Skeletal muscle tissue (tissue), 3 donors: ENCODE measurements at regions not wholly inside any gene's neighbourhood (a gene's known extent, or its start where the extent isn't known, plus 50 kb on each side); places are given as distances from the start of the nearest gene placed in this dataset.
"Not testable (repeated sequence)": the region's sequence is repeated elsewhere in the genome, so short reads cannot be mapped to it uniquely, and the experiment has no call there.

ENCODE experiments used
- H3K27ac ChIP-seq: one replicate; pipeline ENCODE4 v1.7.0; 2013; ENCODE audit warnings: mild to moderate bottlenecking, low read depth, low read length, inconsistent platforms
- H3K27me3 ChIP-seq, 3 donors: one replicate each; pipeline ENCODE4 v1.7.0; 2013; ENCODE audit warnings: low read length in 3 of 3; ENCODE audit not compliant: control insufficient read depth in 3 of 3, insufficient read depth in 3 of 3
- H3K36me3 ChIP-seq, 3 donors: one replicate each; pipeline ENCODE4 v1.7.0; 2013; ENCODE audit warnings: low read length in 3 of 3; ENCODE audit not compliant: control insufficient read depth in 3 of 3, insufficient read depth in 3 of 3
- H3K4me1 ChIP-seq, 3 donors: one replicate each; pipeline ENCODE4 v1.7.0; 2013; ENCODE audit warnings: low read length in 3 of 3, mild to moderate bottlenecking in 3 of 3; ENCODE audit not compliant: control insufficient read depth in 3 of 3, insufficient read depth in 3 of 3
- H3K4me3 ChIP-seq, 3 donors: one replicate each; pipeline ENCODE4 v1.7.0; 2013; ENCODE audit warnings: low read length in 3 of 3
- H3K9ac ChIP-seq, 3 donors: one replicate each; pipeline ENCODE4 v1.7.0; 2013; ENCODE audit warnings: low read length in 3 of 3, mild to moderate bottlenecking in 3 of 3, moderate library complexity in 2 of 3, low read depth in 1 of 3
- H3K9me3 ChIP-seq, 3 donors: one replicate each; pipeline ENCODE4 v1.7.0; 2013; ENCODE audit warnings: low read length in 3 of 3; ENCODE audit not compliant: control insufficient read depth in 3 of 3
- donor health status: Osteomylitis.

GRCh38 chr4:165814256-165815020 lies 58.6 kb upstream of the TLL1 start:
- H3K9me3 ChIP-seq = no peaks in the 10 kb centered on the region
- no peaks in the 10 kb centered on the region for H3K36me3 ChIP-seq
- H3K4me1 ChIP-seq = no peaks in the 10 kb centered on the region
- H3K9ac ChIP-seq = no peak overlapping the region
- H3K27ac ChIP-seq = no peak overlapping the region
- H3K4me3 ChIP-seq = no peak overlapping the region
- no peaks in the 10 kb centered on the region for H3K27me3 ChIP-seq

GRCh38 chr4:165819126-165819525 lies 53.9 kb upstream of the TLL1 start:
- not testable (repeated sequence) for H3K27me3 ChIP-seq, H3K4me1 ChIP-seq, H3K9me3 ChIP-seq, H3K27ac ChIP-seq, H3K36me3 ChIP-seq, H3K9ac ChIP-seq, H3K4me3 ChIP-seq
